HL-60 (cell line): ENCODE measurements at regions not wholly inside any gene's neighbourhood (a gene's known extent, or its start where the extent isn't known, plus 50 kb on each side); places are given as distances from the start of the nearest gene placed in this dataset.

Experiments used
- DNase-seq, 2 experiments: peaks; one replicate each; pipeline ENCODE4 v3.0.0-alpha.2; 2010 to 2020; ENCODE audit warnings: low read depth in 1 of 2, low spot score in 1 of 2
- H3K27ac ChIP-seq: fragments of 250-450 bp; sonication (Bioruptor Pico); replicated peaks from 2 replicates; pipeline ENCODE4 v1.5.1; 2020; ENCODE audit warnings: mild to moderate bottlenecking, moderate library complexity
- H3K27me3 ChIP-seq: fragments of 250-450 bp; sonication (Bioruptor Pico); 2 replicates; pipeline ENCODE4 v1.5.1; 2021; ENCODE audit warnings: mild to moderate bottlenecking, moderate library complexity; ENCODE audit not compliant: insufficient read depth, poor library complexity, severe bottlenecking
- H3K4me3 ChIP-seq: replicated peaks from 2 replicates; pipeline ENCODE4 v1.5.1; 2011; ENCODE audit warnings: mild to moderate bottlenecking, control low read depth, low read length; ENCODE audit not compliant: insufficient read depth
- GABPA ChIP-seq: IDR thresholded peaks from 2 replicates; pipeline ENCODE4 v1.6.1; 2012; ENCODE audit warnings: low read depth
- POLR2AphosphoS5 ChIP-seq: IDR thresholded peaks from 2 replicates; pipeline ENCODE4 v1.6.1; 2012; ENCODE audit warnings: low read depth
- REST ChIP-seq: IDR thresholded peaks from 2 replicates; pipeline ENCODE4 v1.6.1; 2012; ENCODE audit warnings: low read depth; ENCODE audit not compliant: insufficient replicate concordance
- SPI1 ChIP-seq: IDR thresholded peaks from 2 replicates; pipeline ENCODE4 v1.6.1; 2012; ENCODE audit warnings: low read depth, mild to moderate bottlenecking, borderline replicate concordance
- TF ChIP-seq, protein P1 (sequence below): IDR thresholded peaks from one replicate; pipeline ENCODE4 v1.5.1; 2011; ENCODE audit warnings: low read length, control low read depth, inconsistent platforms; ENCODE audit not compliant: insufficient read depth

DNA sequence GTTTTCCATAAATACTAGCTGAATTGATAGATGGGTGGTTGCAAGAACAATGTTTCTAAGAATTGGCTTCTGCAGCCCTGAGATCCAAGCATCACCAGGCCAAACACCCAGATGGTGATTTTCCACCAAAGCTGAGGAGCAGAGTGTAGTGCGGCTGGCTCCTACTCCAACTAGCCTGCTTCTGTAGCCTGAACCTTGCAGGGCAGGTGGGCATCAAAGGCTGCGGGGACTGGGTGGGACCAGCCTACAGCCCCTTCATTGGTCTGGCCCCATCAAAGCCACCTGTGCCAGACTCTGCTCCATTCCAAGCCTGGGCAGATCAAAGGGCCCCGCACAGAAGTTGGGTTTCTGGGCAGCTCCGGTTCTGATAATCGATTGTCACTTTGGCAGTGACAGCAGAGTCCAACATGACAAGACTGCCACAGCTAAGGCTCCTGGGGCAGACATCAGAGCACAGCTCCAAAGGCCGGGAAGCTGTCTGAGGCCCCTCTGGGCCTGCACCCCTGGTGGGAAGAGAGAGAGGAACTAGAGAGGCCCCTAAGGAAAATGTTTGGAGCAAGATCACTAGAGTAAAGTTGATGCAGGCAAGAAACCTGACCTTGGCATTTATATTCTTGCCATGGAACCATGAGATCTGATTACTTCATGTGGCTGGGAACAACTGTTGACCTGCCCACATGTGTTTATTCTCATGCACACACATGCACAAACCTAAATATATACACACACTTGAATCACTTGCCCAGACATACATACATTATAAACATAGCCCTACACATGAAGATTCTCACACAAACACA lies 582.9 kb downstream of the INSC start:
- DNase-seq = no peak
- TF ChIP-seq, protein P1, sequence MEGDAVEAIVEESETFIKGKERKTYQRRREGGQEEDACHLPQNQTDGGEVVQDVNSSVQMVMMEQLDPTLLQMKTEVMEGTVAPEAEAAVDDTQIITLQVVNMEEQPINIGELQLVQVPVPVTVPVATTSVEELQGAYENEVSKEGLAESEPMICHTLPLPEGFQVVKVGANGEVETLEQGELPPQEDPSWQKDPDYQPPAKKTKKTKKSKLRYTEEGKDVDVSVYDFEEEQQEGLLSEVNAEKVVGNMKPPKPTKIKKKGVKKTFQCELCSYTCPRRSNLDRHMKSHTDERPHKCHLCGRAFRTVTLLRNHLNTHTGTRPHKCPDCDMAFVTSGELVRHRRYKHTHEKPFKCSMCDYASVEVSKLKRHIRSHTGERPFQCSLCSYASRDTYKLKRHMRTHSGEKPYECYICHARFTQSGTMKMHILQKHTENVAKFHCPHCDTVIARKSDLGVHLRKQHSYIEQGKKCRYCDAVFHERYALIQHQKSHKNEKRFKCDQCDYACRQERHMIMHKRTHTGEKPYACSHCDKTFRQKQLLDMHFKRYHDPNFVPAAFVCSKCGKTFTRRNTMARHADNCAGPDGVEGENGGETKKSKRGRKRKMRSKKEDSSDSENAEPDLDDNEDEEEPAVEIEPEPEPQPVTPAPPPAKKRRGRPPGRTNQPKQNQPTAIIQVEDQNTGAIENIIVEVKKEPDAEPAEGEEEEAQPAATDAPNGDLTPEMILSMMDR = no peak
- TF ChIP-seq POLR2AphosphoS5 = no peak
- no peak for TF ChIP-seq GABPA
- no peak for TF ChIP-seq REST
- no peak for TF ChIP-seq SPI1
- H3K27me3 ChIP-seq = no peaks in the 10 kb centered on the region
- H3K27ac ChIP-seq = no peak overlapping the region
- H3K4me3 ChIP-seq = no peak overlapping the region

- Histone ChIP-seq H3K4me3 (no peak overlapping the region), H3K27me3 (no peaks in the 10 kb centered on the region), H3K27ac (no peak overlapping the region)
- DNase-seq = no peak
- TF ChIP-seq, protein P1 = no peak
- no peak for TF ChIP-seq GABPA
- TF ChIP-seq SPI1 = no peak
- TF ChIP-seq REST = no peak
- TF ChIP-seq POLR2AphosphoS5 = no peak
Measured at GRCh38 chr11:15698855-15699254, 584.1 kb downstream of the INSC start.

- DNase-seq = no peak
- Histone ChIP-seq H3K4me3 (no peak overlapping the region), H3K27ac (no peak overlapping the region), H3K27me3 (no peaks in the 10 kb centered on the region)
- TF ChIP-seq, protein P1 = no peak
- TF ChIP-seq POLR2AphosphoS5 (no peak), REST (no peak), SPI1 (no peak), GABPA (no peak)
Measured at GRCh38 chr11:15699978-15700377, 585.3 kb downstream of the INSC start.
